Lung microvascular endothelial cell (primary cell): ENCODE measurements at regions not wholly inside any gene's neighbourhood (a gene's known extent, or its start where the extent isn't known, plus 50 kb on each side); places are given as distances from the start of the nearest gene placed in this dataset.

ENCODE experiments used
- DNase-seq, 2 donors: peaks; one replicate each; pipeline versions ENCODE4 v3.0.0 to v3.0.0-alpha.2; 2010; ENCODE audit warnings: low read depth in 2 of 2

DNA sequence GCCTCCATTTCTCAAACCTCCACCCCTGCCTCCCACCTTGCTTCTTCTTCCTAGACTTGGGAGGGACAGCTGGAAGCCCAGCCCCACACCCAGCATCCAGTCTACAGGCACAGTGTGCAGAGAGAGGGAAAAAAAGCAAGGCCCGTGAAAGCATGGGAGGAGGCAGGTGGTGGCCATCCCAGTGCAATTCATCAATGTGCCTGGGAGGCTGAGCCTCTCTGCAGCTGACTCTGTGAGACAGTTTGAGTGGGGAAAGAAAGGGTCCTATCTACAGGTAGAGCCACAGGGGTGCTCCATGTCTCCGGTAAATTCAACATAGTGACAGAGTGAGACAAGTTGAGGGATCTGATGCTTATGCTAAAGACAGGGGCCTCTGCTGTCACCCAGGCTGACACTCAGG lies 340.6 kb downstream of the DYSF start:
- no peak for DNase-seq

DNA sequence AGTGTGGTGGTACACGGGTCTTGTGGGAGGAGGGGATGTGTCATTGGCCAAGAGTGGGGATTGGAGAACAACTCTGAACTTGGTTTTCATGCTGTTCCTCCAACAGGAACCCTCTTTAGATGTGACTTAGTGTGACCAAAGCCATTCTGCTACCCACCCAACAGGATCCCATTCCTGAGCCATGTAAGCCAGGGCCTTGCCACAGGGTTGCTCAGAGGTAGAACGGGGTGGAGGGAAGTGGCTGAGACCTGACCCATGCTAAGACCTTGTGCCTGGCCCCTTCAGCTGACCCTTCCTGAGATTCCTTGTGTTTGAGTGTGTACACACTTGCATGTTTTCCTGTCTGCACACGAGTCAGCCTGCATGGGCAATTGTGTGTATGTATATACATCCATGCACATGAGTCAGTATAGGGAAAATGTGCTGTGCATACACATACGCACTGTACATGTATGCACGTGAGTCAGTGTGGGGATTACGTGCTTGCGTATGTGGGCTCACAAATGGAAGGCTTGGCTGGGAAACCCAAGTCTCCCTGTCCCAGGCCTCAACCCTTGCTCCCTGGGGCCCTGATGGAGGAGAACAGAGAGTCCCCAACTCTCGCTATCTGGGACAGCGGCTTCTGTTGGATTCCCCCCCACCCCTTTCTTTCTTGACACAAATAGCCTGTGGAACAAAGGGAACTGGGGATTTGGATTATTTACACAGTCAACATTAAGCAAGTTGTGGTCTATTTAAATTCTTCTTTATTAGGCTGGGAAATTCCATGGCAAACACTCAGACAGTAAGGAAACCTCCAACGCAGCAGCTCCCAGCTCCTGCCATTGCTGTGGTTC lies 339.8 kb downstream of the DYSF start:
- no peak for DNase-seq

GRCh38 chr2:71791501-71792135 lies 338.3 kb downstream of the DYSF start:
- DNase-seq, result no peak

- DNase-seq, result no peak
Measured at GRCh38 chr2:71791061-71791450, 337.7 kb downstream of the DYSF start.

GRCh38 chr2:71790226-71791060 lies 337.1 kb downstream of the DYSF start:
- no peak for DNase-seq

- no peak for DNase-seq
Measured at GRCh38 chr2:71789556-71790204, 336.3 kb downstream of the DYSF start.

- no peak for DNase-seq
Measured at GRCh38 chr2:71788601-71789240, 335.4 kb downstream of the DYSF start.

- no peak for DNase-seq
Measured at GRCh38 chr2:71788186-71788525, 334.8 kb downstream of the DYSF start.

- no peak for DNase-seq
Measured at GRCh38 chr2:71787476-71788185, 334.3 kb downstream of the DYSF start.

GRCh38 chr2:71787108-71787415 lies 333.7 kb downstream of the DYSF start:
- DNase-seq, result no peak

DNA sequence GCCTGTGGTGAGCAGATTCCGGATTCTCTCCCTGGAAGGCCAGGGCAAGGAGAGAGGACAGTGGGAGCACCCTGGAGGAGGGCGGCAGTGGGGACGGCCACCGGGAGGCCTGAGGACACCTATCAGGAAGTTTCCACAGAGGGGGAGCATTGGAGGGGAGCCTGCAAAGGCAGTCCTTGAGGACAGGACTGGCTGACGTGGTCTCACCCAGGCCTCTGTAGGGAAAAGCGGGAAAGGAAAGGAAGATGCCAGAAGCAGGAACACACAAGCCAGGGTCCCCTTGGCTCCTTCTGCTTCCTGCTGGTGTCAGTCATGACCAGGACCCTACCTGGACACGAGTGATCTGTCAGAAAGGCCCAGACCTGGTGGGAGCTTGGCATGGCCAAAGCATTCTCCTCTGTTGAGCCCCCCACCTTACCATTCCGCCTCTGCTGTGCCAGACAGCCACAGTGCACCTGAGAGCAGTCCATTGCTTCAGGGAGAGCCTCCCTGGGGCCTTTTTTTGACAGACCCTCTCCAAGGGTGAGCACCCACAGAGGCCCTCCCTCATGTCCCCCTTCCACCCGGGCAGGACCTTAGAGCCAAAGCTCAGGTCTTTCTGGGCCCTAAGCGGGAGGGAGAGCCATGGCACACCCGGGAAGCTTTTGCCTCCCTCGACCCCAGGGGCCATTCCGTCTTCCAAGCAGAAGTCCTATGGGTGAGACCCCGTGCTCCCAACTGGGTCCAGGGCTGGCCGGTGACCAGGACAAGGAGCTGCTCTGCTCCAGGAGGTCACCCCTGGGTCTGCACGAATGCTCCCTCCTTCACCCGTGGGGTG lies 333.1 kb downstream of the DYSF start:
- DNase-seq, result no peak

GRCh38 chr2:71785516-71785981 lies 332.2 kb downstream of the DYSF start:
- DNase-seq, result no peak

DNA sequence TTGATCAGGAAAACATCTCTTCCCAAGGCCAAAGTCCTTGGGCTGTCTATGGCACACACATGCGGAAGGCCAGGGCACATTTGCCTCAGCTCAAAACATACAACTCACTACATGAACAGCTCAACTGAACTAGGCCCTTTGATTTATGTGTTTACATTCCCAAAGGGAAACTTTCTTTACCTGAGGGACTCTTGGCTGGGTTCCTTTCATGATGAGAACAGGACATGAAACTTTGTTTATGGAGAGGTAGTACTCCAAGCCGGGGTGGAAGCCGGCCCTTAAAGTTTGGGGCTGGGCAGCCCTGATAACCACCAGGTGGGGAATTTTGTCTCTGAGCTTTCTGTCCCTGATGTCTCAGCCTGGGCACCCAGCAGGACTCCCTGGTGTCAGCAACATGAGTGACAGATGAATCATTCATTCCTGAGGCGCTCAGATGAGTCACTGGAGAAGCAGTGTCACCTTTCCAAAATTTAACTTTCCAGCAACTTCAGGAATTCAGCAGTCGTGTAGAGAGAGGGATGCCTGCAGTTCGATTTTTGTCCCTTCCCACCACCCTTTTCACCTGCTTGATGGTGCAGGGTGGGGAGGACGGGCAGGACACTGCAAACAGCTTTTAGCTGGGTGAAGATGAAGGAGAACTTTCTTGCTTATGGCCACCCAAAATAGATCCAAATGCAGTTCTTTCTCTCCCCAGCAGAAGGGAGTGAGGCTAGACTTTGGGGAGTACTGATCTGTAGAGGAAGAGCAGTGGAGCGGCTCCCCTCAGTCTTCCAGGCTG lies 331.6 kb downstream of the DYSF start:
- no peak for DNase-seq

GRCh38 chr2:71783815-71784214 lies 330.5 kb downstream of the DYSF start:
- DNase-seq, result no peak

- no peak for DNase-seq
Measured at GRCh38 chr2:71783215-71783614, 329.9 kb downstream of the DYSF start.

- no peak for DNase-seq
Measured at GRCh38 chr2:71782323-71782722, 329.0 kb downstream of the DYSF start.

DNA sequence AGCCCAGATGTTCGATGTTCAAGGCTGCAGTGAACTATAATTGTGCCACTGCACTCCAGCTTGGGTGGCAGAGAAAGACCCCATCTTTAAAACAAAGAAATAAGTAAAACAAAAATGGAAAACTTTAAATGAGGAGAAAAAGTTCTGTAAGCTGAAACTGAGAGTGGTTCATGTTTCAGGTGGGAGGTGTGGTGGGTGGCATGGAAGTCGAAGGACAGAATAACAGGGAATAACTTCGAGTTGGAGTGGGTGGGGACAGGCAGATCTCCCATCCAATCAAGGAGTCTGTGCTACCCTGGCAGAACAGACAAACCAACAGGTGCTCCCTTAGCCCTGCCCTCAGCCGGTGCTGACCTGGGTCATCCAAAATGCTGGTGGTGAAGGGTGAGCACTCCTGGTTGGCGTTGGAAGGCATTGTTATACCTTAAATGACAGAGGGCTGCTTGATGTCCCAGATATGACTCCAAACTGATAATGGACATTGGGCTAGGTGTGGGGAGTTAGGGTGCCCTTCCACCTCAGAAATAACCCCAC lies 328.4 kb downstream of the DYSF start:
- DNase-seq, result no peak

- DNase-seq, result no peak
Measured at GRCh38 chr2:71780162-71780561, 326.8 kb downstream of the DYSF start.

DNA sequence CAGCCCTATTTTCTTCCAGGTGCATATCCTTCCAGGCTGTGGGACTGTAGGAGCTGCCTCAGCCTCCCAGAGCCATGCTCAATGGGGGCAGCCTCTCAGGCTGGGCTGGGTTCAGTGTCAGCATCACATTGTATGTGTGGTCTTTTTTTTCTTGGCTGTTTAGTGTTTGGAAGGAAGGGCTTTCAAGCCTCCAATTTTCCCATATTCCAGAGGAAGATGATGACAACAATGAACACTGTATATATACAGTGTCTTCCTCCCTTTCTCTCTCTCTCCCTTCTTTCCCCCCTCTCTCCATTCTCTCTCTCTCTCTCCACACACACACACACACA lies 326.4 kb downstream of the DYSF start:
- no peak for DNase-seq
